Muscle layer of duodenum (tissue), 2 donors: ENCODE measurements at regions not wholly inside any gene's neighbourhood (a gene's known extent, or its start where the extent isn't known, plus 50 kb on each side); places are given as distances from the start of the nearest gene placed in this dataset.
"Not testable (repeated sequence)": the region's sequence is repeated elsewhere in the genome, so short reads cannot be mapped to it uniquely, and the experiment has no call there.

Experiments
- H3K27ac ChIP-seq: one replicate; pipeline ENCODE4 v1.7.0; 2013; ENCODE audit warnings: mild to moderate bottlenecking, low read length
- H3K27me3 ChIP-seq: one replicate; pipeline ENCODE4 v1.7.0; 2013; ENCODE audit warnings: low read depth, mild to moderate bottlenecking, control low read depth, low read length
- H3K36me3 ChIP-seq, 2 donors: one replicate each; pipeline ENCODE4 v1.7.0; 2013; ENCODE audit warnings: low read length in 2 of 2, control low read depth in 1 of 2, mild to moderate bottlenecking in 1 of 2; ENCODE audit not compliant: insufficient read depth in 2 of 2, control insufficient read depth in 1 of 2
- H3K4me1 ChIP-seq, 2 donors: one replicate each; pipeline ENCODE4 v1.7.0; 2013; ENCODE audit warnings: low read length in 2 of 2, mild to moderate bottlenecking in 2 of 2, control low read depth in 1 of 2, moderate library complexity in 1 of 2; ENCODE audit not compliant: insufficient read depth in 2 of 2, control insufficient read depth in 1 of 2
- H3K4me3 ChIP-seq, 2 donors: one replicate each; pipeline ENCODE4 v1.7.0; 2013; ENCODE audit warnings: low read length in 2 of 2, low read depth in 1 of 2, mild to moderate bottlenecking in 1 of 2
- H3K9me3 ChIP-seq, 2 donors: one replicate each; pipeline ENCODE4 v1.7.0; 2013; ENCODE audit warnings: low read length in 2 of 2, control low read depth in 1 of 2, mild to moderate bottlenecking in 1 of 2; ENCODE audit not compliant: control insufficient read depth in 1 of 2
- donor health status: healthy.

- peaks cover 0 to 22% of the 10 kb centered on the region in 2 donors for H3K9me3 ChIP-seq
- not testable (repeated sequence) for H3K27ac ChIP-seq
Observed at GRCh38 chr6:156421301-156421700, 355.9 kb upstream of the ARID1B start.

GRCh38 chr6:156420172-156420993 is 356.8 kb upstream of the ARID1B start:
- no peaks in the 10 kb centered on the region for H3K4me1 ChIP-seq
- H3K27me3 ChIP-seq, result no peaks in the 10 kb centered on the region
- no peak overlapping the region for H3K27ac ChIP-seq
- H3K4me3 ChIP-seq, result no peak overlapping the region
- H3K36me3 ChIP-seq, result no peaks in the 10 kb centered on the region
- peaks cover 0 to 22% of the 10 kb centered on the region in 2 donors for H3K9me3 ChIP-seq

More at GRCh38 chr6:156421301-156421700, 355.9 kb upstream of the ARID1B start:
- not testable (repeated sequence) for H3K4me3 ChIP-seq, H3K27me3 ChIP-seq, H3K36me3 ChIP-seq, H3K4me1 ChIP-seq

- no peaks in the 10 kb centered on the region for H3K27me3 ChIP-seq
- no peaks in the 10 kb centered on the region for H3K36me3 ChIP-seq
- H3K4me3 ChIP-seq, result no peak overlapping the region
- H3K4me1 ChIP-seq, result no peaks in the 10 kb centered on the region
- H3K27ac ChIP-seq, result no peak overlapping the region
- H3K9me3 ChIP-seq, result peaks cover 0 to 22% of the 10 kb centered on the region in 2 donors
Observed at GRCh38 chr6:156419594-156419993, 357.6 kb upstream of the ARID1B start.

- Histone ChIP-seq H3K27ac (no peak overlapping the region), H3K4me3 (no peak overlapping the region), H3K36me3 (no peaks in the 10 kb centered on the region), H3K9me3 (peaks cover 0 to 20% of the 10 kb centered on the region in 2 donors), H3K4me1 (no peaks in the 10 kb centered on the region), H3K27me3 (no peaks in the 10 kb centered on the region)
Observed at GRCh38 chr6:156418253-156418652, 358.9 kb upstream of the ARID1B start.

GRCh38 chr6:156416391-156416790 is 360.8 kb upstream of the ARID1B start:
- Histone ChIP-seq H3K4me1 (no peaks in the 10 kb centered on the region), H3K9me3 (peaks cover 0 to 3% of the 10 kb centered on the region in 2 donors), H3K4me3 (no peak overlapping the region), H3K36me3 (no peaks in the 10 kb centered on the region), H3K27me3 (no peaks in the 10 kb centered on the region), H3K27ac (no peak overlapping the region)

- no peak overlapping the region for H3K27ac ChIP-seq
- no peak overlapping the region for H3K4me3 ChIP-seq
- H3K9me3 ChIP-seq, result no peaks in the 10 kb centered on the region
- H3K4me1 ChIP-seq, result no peaks in the 10 kb centered on the region
- H3K27me3 ChIP-seq, result no peaks in the 10 kb centered on the region
- no peaks in the 10 kb centered on the region for H3K36me3 ChIP-seq
Observed at GRCh38 chr6:156413154-156413553, 364.0 kb upstream of the ARID1B start.

- Histone ChIP-seq H3K27me3 (no peaks in the 10 kb centered on the region), H3K4me1 (no peaks in the 10 kb centered on the region), H3K27ac (no peak overlapping the region), H3K9me3 (no peaks in the 10 kb centered on the region), H3K36me3 (no peaks in the 10 kb centered on the region), H3K4me3 (no peak overlapping the region)
Observed at GRCh38 chr6:156410649-156411048, 366.5 kb upstream of the ARID1B start.

GRCh38 chr6:156408655-156409054 is 368.5 kb upstream of the ARID1B start:
- no peaks in the 10 kb centered on the region for H3K36me3 ChIP-seq
- no peak overlapping the region for H3K27ac ChIP-seq
- H3K4me3 ChIP-seq, result no peak overlapping the region
- no peaks in the 10 kb centered on the region for H3K4me1 ChIP-seq
- H3K9me3 ChIP-seq, result no peaks in the 10 kb centered on the region
- H3K27me3 ChIP-seq, result no peaks in the 10 kb centered on the region

- H3K4me1 ChIP-seq, result no peaks in the 10 kb centered on the region
Observed at GRCh38 chr6:156407334-156407733, 369.8 kb upstream of the ARID1B start.

GRCh38 chr6:156406688-156407087 is 370.5 kb upstream of the ARID1B start:
- no peak overlapping the region for H3K27ac ChIP-seq
- no peak overlapping the region for H3K4me3 ChIP-seq
- H3K27me3 ChIP-seq, result no peaks in the 10 kb centered on the region
- no peaks in the 10 kb centered on the region for H3K4me1 ChIP-seq
- H3K9me3 ChIP-seq, result no peaks in the 10 kb centered on the region
- H3K36me3 ChIP-seq, result no peaks in the 10 kb centered on the region

More at GRCh38 chr6:156407334-156407733, 369.8 kb upstream of the ARID1B start:
- Histone ChIP-seq H3K27ac (no peak overlapping the region), H3K9me3 (no peaks in the 10 kb centered on the region), H3K36me3 (no peaks in the 10 kb centered on the region), H3K27me3 (no peaks in the 10 kb centered on the region), H3K4me3 (no peak overlapping the region)

GRCh38 chr6:156406099-156406498 is 371.1 kb upstream of the ARID1B start:
- Histone ChIP-seq H3K9me3 (no peaks in the 10 kb centered on the region), H3K4me3 (no peak overlapping the region), H3K36me3 (no peaks in the 10 kb centered on the region), H3K4me1 (no peaks in the 10 kb centered on the region), H3K27ac (no peak overlapping the region), H3K27me3 (no peaks in the 10 kb centered on the region)

- no peak overlapping the region for H3K27ac ChIP-seq
- H3K9me3 ChIP-seq, result no peaks in the 10 kb centered on the region
- H3K36me3 ChIP-seq, result no peaks in the 10 kb centered on the region
- H3K27me3 ChIP-seq, result no peaks in the 10 kb centered on the region
- H3K4me1 ChIP-seq, result no peaks in the 10 kb centered on the region
- H3K4me3 ChIP-seq, result no peak overlapping the region
Observed at GRCh38 chr6:156402628-156403027, 374.6 kb upstream of the ARID1B start.
